Loucy (cell line): ENCODE measurements at regions not wholly inside any gene's neighbourhood (a gene's known extent, or its start where the extent isn't known, plus 50 kb on each side); places are given as distances from the start of the nearest gene placed in this dataset.

Experiments
- H2AFZ ChIP-seq: fragments of 200-600 bp; sonication (generic); 2 replicates; pipeline ENCODE4 v1.6.0; 2016; ENCODE audit warnings: antibody characterized with exemption, mild to moderate bottlenecking, low read length, moderate library complexity
- H3F3A ChIP-seq: fragments of 200-600 bp; 2 replicates; pipeline ENCODE4 v1.6.0; 2016; ENCODE audit warnings: antibody characterized with exemption, low read depth, mild to moderate bottlenecking
- H3K27me3 ChIP-seq: fragments of 200-600 bp; sonication (generic); 2 replicates; pipeline ENCODE4 v1.6.1; 2014; ENCODE audit warnings: low read length, mild to moderate bottlenecking; ENCODE audit not compliant: insufficient read depth, poor library complexity, severe bottlenecking
- H3K36me3 ChIP-seq: fragments of 200-600 bp; sonication (generic); 2 replicates; pipeline ENCODE4 v1.6.1; 2016; ENCODE audit warnings: low read length; ENCODE audit not compliant: insufficient read depth
- H3K4me1 ChIP-seq: fragments of 200-600 bp; sonication (generic); 2 replicates; pipeline ENCODE4 v1.5.1; 2014; ENCODE audit warnings: low read length, mild to moderate bottlenecking; ENCODE audit not compliant: insufficient read depth, poor library complexity, severe bottlenecking
- H3K4me2 ChIP-seq: fragments of 200-600 bp; sonication (generic); 2 replicates; pipeline ENCODE4 v1.6.0; 2014; ENCODE audit warnings: antibody characterized with exemption, low read length, low read depth, mild to moderate bottlenecking; ENCODE audit not compliant: poor library complexity, severe bottlenecking
- H3K4me3 ChIP-seq: fragments of 200-600 bp; sonication (generic); 2 replicates; pipeline ENCODE4 v1.5.1; 2014; ENCODE audit warnings: low read length, mild to moderate bottlenecking, mixed read lengths; ENCODE audit not compliant: poor library complexity, severe bottlenecking
- H3K79me2 ChIP-seq: fragments of 200-600 bp; sonication (generic); 2 replicates; pipeline ENCODE4 v1.6.1; 2014; ENCODE audit warnings: low read length; ENCODE audit not compliant: insufficient read depth
- H3K9ac ChIP-seq: fragments of 200-600 bp; sonication (generic); 2 replicates; pipeline ENCODE4 v1.6.0; 2014; ENCODE audit warnings: mild to moderate bottlenecking, low read depth, low read length, moderate library complexity; ENCODE audit not compliant: poor library complexity, severe bottlenecking
- H3K9me2 ChIP-seq: fragments of 200-600 bp; sonication (generic); replicated peaks from 2 replicates; pipeline ENCODE4 v1.6.1; 2016; ENCODE audit warnings: low read depth, low read length, mixed read lengths
- H3K9me3 ChIP-seq: fragments of 200-600 bp; sonication (generic); 2 replicates; pipeline ENCODE4 v1.6.1; 2014; ENCODE audit warnings: mild to moderate bottlenecking, antibody characterized with exemption, low read length, low read depth; ENCODE audit not compliant: insufficient read depth
- H4K20me1 ChIP-seq: fragments of 200-600 bp; sonication (generic); 2 replicates; pipeline ENCODE4 v1.6.0; 2014; ENCODE audit warnings: antibody characterized with exemption, low read length, mild to moderate bottlenecking; ENCODE audit not compliant: insufficient read depth, poor library complexity, severe bottlenecking
- CTCF ChIP-seq: fragments of 200-600 bp; sonication (generic); conservative IDR thresholded peaks from 2 replicates; pipeline ENCODE4 v1.5.1; 2014; ENCODE audit warnings: mild to moderate bottlenecking, antibody characterized with exemption, low read length
- EZH2phosphoT487 ChIP-seq: fragments of 200-600 bp; IDR thresholded peaks from 2 replicates; pipeline ENCODE4 v1.6.1; 2018; ENCODE audit warnings: antibody characterized with exemption, mild to moderate bottlenecking, moderate library complexity, borderline replicate concordance

GRCh38 chr2:240347373-240347940 lies 88.0 kb upstream of the GPC1 start:
- Histone ChIP-seq H3K9ac (no peak overlapping the region), H3K9me2 (no peaks in the 10 kb centered on the region), H3K27me3 (no peaks in the 10 kb centered on the region), H3K4me1 (no peaks in the 10 kb centered on the region), H2AFZ (no peak overlapping the region), H4K20me1 (no peaks in the 10 kb centered on the region), H3F3A (no peaks in the 10 kb centered on the region), H3K4me2 (no peak overlapping the region), H3K36me3 (no peaks in the 10 kb centered on the region), H3K9me3 (no peaks in the 10 kb centered on the region; the same call in 1 of the 2 replicates), H3K79me2 (no peaks in the 10 kb centered on the region), H3K4me3 (no peak overlapping the region)
- TF ChIP-seq EZH2phosphoT487 (no peak), CTCF (no peak)

GRCh38 chr2:240347949-240348500 lies 87.4 kb upstream of the GPC1 start:
- no peaks in the 10 kb centered on the region for H3K79me2 ChIP-seq
- H3K27me3 ChIP-seq = no peaks in the 10 kb centered on the region
- H3F3A ChIP-seq = no peaks in the 10 kb centered on the region
- no peak overlapping the region for H3K4me3 ChIP-seq
- no peak overlapping the region for H3K9ac ChIP-seq
- H3K36me3 ChIP-seq = no peaks in the 10 kb centered on the region
- no peaks in the 10 kb centered on the region for H3K9me2 ChIP-seq
- TF ChIP-seq EZH2phosphoT487 (no peak), CTCF (no peak)
- no peaks in the 10 kb centered on the region for H3K4me1 ChIP-seq
- H3K4me2 ChIP-seq = no peak overlapping the region
- no peaks in the 10 kb centered on the region; the same call in 1 of the 2 replicates for H3K9me3 ChIP-seq
- H4K20me1 ChIP-seq = no peaks in the 10 kb centered on the region
- H2AFZ ChIP-seq = no peak overlapping the region

- H3K4me1 ChIP-seq = no peaks in the 10 kb centered on the region
Observed at GRCh38 chr2:240348522-240348921, 86.9 kb upstream of the GPC1 start.

More at GRCh38 chr2:240348522-240348921, 86.9 kb upstream of the GPC1 start:
- Histone ChIP-seq H4K20me1 (no peaks in the 10 kb centered on the region), H3K9me3 (no peaks in the 10 kb centered on the region; the same call in 1 of the 2 replicates), H3K9me2 (no peaks in the 10 kb centered on the region), H3K4me3 (no peak overlapping the region), H3F3A (no peaks in the 10 kb centered on the region), H3K27me3 (no peaks in the 10 kb centered on the region), H2AFZ (no peak overlapping the region), H3K79me2 (no peaks in the 10 kb centered on the region), H3K4me2 (no peak overlapping the region), H3K9ac (no peak overlapping the region), H3K36me3 (no peaks in the 10 kb centered on the region)
- TF ChIP-seq CTCF (no peak), EZH2phosphoT487 (no peak)
